NCI-H446 treated with DMSO at 0.1 percent for 48 hours (cell line): ENCODE measurements at regions not wholly inside any gene's neighbourhood (a gene's known extent, or its start where the extent isn't known, plus 50 kb on each side); places are given as distances from the start of the nearest gene placed in this dataset.

Experiments
- DNase-seq: peaks from one replicate; lab custom pipeline; 2025; lab: John Stamatoyannopoulos, UW

DNA sequence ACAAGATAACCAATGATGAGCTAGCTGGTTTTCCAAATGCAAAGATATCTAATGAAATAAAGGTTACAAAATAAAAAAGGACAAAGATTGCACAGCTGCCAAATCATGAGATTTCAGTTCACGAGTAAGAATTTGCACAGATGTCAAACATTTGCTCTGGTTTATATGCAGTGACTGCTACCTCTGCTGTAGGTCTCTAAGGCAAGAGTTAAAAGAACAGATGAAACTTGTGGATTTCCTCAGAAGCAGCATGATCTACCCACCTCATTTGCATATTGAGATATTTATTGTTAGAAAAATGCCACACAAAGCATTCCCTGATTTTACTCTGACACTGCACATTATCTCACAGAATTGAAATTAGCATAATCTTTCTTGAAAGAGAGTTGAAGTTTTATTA, 763.2 kb upstream of the ZEB2 start:
- DNase-seq = no peak

DNA sequence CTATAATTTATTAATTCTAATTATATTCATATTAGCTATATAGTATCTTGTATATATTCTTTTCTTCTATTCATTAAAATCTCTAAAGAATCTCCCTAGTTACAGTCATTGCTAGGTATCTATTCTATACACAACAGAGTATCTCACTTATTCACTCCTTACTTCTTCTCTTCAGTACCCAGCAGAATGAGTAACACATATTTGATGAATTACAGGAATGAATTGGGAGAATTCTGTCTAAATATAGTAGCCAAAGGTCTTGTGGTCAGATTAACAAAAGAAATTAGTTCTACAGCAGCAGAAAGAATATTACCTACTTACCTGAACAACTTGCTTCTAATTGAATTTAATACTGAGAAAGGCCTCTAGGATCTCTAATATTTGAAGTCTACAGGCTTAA, 758.0 kb upstream of the ZEB2 start:
- no peak for DNase-seq

DNA sequence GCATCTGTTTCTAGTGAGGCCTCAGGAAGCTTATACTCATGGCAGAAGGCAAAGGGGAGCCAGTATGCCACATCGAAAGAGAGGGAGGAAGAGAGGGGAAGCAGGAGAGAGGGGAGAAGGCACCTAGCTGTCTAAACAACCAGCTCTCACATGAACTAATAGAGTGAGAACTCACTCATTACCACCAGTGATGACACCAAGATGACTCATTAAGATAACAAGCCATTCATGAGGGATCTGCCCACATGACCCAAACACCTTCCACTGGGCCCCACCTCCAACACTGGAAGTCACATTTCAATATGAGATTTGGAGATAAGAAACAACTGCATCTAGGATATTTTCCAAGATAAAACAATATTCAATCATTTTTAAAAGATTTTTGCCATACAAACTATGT, 753.9 kb upstream of the ZEB2 start:
- no peak for DNase-seq

DNA sequence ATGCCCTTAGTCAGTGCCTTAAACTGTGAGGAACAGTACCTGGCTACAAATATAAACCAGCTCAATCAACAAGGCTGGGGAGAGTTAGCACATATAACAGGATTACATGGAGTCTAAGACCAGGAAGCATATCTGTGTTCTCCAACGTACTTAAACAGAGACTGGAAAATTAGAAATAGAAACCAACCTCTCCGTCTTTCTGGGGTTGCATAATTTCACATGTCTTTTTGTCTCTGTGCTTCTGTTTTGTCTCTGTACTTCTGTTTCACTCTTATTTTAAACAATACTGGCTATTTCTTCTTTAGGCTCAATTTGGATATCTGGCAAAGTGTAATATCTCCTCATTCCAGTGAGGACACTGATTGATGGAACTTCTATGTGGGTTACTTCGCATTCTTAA, 749.0 kb upstream of the ZEB2 start:
- DNase-seq = no peak

DNA sequence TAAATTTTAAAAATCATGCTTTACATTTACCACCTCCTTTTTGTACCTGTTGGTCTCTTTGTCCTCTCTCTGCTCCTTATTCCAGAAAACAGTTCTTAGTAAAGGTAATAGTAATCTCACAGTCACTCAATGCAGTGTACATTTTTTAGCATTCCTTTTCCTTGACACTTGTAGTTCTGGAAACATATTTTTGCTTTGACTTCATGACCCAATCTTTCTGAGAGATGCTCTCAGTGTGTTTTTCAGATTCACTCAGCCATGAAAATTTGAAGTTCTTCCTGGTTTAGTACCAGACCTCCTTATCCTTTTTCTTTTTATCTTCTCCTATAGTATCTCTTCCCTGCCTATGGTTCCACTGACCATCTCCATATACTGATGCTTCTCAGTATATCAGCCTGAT, 747.5 kb upstream of the ZEB2 start:
- no peak for DNase-seq

DNA sequence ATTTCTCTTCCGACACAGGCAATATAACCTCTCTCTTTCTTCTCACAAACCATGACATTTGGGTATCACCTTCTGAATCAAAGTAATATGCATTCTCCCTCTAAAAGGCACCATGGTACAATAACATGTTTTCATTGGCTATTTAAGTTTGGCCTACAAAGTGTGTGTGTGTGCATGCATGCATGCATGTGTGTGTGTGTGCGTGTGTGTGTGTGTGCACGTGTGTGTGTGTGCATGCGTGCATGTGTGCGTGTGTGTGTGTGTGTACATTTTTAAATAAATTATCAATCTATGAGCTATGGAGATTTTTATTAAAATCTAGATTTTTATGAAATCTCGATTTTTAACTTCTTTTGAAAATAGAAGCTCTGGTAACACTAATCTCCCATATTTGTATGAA, 745.3 kb upstream of the ZEB2 start:
- no peak for DNase-seq

DNA sequence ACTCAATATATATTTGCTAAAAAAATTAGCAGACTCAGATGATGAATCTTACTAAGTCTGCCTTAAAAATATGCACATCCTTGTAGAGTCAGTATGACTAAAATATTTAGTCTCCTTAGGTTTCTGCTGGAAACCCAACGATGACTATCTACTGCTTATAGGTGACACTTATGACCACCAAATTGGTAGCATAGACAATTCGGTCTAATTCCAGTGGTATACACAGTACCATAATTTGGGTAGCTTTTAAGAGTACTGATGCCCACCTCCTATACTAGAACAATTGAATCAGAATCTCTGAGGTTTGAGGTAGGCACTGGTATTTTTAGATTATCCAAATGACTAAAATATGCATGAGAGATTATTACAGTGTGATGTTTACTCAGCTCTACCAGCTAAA, 740.8 kb upstream of the ZEB2 start:
- DNase-seq = no peak

DNA sequence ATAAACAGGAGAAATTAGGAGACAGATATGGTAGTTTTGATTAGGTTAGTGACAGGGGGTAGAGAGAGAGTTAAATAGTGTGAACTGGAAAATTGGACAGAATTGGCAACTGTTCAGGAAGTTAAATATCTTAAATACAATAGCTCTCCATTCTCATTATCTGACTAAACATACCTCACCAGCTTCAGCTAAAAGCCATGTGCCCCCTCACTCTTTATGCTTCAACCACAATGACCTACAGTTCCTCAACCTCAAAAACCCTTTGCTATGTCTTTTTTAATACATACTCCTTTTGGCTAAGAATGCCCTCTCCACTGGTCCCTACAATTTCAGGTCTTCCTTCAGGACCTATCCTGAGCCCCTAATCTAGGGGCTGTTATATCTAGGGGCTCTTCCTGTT, 740.2 kb upstream of the ZEB2 start:
- DNase-seq = no peak

DNA sequence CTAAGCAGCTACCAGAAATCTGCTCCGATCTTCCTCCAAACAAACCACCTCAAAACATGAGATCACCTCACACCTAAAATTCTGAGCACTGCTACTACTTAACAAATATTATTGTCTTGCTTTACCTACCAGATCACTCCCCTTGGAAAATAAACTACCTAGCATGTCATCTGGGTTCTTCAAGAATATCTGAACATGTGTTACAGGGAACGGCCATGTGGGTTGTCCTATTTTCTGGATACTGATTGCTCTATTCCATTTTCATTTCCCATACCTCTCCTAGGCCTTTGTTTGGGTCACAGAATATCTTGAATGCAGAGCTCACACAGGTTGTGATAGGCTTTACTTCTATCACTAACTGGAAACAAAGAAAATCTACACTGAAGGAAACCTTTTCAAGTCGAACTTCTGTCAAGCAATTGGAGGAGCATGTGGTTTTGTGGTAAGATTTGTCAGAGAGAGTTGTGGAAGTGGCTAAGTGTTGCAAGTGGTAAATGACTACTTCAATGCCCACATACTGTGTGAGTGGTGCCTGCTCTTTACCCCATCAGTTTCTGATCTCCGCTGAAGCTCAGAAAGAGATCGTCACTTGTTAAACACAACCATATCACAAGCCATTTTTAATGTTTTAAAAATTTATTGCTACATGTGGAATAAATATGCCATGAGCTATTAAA, 739.1 kb upstream of the ZEB2 start:
- DNase-seq = no peak

DNA sequence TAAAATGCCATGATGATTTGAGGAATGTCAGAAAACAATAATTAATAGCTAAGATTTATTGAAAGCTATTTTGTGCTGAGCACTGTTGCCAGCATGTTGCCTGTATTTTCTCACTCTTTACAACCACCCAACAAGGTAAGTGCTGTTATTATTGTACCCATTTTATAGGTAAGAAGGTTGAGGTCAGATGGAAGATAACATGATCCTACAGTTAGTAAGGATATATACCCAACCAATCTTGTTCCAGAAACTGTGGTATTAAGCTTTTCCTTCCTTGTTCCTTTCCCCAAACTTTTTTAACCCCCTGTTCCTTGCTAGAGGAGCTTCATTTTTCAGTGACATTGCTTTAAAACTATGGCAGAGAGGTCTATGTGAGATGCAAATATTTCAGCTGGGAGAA, 738.0 kb upstream of the ZEB2 start:
- DNase-seq = no peak

DNA sequence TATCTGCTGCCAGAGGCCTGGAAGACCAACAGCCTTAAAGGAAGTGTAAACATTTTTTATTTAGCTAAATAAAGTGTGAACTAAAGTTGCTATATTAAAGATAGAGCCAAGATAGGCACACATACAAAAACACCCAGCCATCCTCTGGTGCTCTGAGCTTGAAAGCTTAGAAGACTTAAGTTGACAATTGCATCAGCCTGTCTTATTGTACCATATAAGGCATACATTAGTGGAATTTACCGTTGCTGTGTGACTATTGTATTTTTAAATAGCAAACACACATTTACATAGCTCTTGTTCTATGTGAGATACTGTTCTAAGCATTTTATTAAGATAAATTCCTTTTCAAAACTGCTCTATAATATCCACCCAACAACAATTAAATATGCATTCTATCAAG, 736.6 kb upstream of the ZEB2 start:
- DNase-seq = no peak

DNA sequence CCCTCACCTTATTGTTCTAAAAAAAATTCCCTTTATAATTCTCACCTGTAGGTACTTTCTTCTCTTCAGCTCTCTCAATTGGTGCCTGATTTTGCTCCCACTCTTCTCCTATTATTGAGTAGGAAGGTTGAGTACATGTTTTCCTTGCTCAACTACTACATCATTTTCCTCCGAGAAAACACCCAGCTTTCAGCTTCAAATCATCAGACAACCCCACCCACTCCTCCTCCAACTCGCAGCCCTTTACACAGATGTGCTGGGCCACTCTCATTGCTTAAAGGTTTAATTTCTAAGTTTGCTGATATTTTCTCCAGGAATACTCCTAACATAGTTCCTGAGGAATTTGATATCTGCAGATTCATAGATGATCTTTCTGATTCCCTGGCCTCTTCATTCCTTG, 734.4 kb upstream of the ZEB2 start:
- DNase-seq = no peak

DNA sequence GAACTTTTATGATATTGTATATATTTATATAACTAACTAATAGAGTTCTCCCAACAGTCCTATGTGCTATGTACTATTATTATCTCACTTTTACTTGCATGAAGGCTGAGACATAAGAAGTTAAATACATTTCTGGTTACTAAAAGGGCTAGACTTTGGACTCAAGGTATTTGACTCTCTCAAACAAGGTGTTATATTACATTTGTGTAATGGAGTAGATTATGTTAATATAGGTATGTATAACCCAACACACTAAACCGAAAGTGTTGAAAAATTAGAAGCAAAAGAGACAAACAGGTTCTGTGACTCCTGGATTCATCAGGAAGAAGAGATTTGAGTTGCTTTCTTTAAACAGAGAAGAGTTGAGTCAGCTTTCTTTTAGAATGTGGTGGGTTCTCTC, 733.6 kb upstream of the ZEB2 start:
- DNase-seq = no peak

DNA sequence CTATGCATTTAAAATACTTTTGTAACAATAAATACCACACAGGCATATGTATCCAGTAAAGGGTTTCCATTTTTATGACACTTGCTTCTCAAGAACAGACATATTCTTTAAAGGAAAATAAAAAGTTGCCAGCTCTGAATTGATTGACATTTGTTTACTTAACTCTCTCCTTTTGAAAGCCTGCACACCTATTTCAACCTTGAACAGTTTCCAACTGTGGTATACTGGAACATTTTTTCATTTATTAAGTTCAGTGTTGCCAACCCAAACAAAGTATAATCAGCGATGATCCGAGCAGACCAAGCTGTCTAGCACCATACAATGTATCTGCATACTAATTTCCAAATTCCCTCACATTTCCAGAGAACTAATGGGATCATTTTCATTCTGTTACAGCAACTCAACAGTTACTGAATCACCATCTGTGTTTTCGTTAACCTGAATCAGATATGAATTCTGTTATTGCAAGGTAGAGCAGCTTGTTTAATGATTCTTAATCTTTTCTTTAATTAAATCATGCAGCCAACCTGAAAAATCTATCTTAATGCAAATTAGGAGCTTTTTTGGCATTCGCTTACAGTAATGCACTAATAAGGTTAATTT, 725.5 kb upstream of the ZEB2 start:
- no peak for DNase-seq

DNA sequence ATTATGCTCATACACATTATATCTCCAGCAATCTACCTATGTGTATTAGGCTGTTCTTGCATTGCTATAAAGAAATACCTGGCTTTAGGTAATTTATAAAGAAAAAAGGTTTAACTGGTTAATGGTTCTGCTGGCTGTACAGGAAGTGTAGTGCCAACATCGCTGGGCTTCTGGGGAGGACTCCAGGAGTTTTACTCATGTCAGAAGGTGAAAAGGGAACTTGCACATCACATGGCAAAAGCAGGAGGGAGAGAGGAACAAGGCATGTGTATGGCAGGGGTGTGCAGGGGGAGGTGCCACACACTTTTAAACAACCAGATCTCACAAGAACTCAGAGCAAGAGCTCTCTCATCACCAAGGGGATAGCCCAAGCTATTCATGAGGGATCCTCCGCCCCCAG, 715.4 kb upstream of the ZEB2 start:
- no peak for DNase-seq

DNA sequence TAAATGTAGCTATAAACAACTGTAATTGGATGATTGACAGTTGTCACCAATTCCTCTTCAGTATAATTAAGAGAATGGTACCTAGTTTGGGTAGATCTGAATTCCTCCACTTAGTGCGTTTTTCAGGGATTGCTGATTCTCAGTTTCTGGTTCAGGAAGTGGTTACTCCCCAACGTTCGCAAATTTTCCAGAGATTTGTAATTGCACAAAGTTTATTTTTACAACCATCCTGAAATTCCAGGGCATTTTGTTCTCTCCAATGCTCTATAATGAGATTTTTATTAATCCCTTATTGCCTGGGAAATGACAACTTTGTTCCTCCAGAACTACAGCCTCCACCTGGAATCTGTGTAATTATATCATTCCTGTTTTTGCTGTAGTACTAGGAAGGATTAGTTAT, 710.6 kb upstream of the ZEB2 start:
- DNase-seq = no peak

DNA sequence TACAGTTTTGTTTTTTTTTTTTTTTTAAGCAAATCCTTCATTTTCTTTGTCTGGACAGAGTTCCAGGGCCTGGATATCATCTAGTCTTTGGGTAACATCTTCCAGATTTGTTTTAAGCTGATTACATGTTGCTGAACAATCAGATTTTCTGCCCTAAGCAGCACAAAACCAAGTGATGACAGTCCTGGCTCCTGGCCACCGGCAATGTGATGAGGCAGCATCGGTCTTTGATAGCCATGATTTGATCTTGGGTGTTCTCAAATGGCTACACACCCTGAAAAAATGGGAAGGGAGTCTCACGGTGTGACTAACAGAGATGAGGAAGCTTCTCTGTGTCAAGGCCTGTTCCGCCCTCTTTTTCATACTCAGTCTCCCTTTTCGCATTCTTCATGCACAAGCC, 708.6 kb upstream of the ZEB2 start:
- no peak for DNase-seq

DNA sequence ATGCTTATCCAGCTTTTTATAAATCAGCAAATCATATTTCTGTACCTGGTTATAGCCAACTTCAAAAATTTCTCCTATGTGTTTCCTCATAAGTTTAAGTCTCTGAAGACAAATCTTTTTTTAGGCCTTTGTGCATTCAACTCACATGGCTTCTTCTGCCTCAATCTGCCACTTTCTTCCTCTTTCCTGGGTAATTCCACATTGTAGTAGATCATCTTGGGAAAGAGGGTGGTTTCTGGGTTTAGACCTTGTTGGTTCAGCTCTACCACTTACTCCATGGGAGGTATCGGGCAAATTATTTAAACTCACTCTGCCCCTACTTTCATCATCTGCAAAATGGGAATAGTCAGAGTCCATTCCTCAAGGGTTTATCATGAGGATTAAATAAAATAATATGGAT, 707.0 kb upstream of the ZEB2 start:
- no peak for DNase-seq

DNA sequence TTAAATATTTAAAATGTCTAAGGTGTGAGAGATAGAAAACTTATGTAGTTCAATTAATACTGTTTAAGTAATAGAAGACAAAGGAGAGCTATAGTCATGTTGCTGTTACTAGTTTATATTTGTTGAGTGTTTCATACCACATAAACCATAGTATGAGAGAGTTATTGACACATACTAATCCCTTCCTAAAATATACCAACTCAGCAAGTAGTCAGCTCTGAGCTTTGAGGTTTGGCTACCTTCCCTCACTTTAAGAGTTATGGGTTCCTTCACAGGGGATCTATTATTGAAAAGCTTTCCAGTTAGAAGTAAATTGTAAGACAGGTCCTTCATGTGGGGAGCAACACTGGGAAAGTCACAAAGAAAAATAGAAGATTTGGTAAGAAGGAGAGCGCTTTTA, 701.6 kb upstream of the ZEB2 start:
- no peak for DNase-seq

DNA sequence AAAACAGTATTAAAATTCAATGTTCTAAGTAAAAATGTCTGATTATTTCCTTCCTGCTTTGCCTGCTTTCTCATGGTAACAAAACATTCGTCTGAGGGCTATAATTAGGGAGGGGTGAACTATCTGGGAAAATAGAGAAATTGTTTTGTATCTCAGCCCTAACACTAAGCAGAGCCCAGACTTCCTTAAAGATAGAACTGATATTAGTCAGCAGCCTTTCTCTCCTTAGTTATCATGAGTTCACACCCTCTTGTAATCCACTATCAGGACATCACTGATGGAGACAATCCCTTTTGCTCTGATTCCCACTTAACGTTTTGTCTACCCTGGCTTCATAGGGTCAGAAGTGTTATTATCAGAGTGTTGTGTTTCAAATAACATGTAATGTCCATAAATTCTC, 701.1 kb upstream of the ZEB2 start:
- no peak for DNase-seq

DNA sequence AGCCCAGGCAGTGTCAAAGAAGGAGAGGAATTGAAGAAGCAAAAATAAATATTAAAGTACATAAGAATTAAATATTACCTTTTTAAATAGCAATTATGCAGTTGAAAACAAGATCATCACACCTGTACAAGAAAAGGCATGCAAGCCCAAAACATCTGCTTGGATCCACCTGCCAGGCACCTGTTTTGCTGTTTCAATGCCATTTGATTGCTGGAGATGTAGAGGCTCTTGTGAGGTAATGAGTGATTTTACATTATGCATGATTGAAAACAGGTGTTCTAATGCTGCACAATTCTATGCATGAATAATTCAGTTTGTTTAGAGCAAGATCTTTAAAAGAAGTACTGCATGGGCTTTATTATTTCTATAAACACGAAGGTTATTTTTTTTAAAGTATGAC, 700.6 kb upstream of the ZEB2 start:
- no peak for DNase-seq

DNA sequence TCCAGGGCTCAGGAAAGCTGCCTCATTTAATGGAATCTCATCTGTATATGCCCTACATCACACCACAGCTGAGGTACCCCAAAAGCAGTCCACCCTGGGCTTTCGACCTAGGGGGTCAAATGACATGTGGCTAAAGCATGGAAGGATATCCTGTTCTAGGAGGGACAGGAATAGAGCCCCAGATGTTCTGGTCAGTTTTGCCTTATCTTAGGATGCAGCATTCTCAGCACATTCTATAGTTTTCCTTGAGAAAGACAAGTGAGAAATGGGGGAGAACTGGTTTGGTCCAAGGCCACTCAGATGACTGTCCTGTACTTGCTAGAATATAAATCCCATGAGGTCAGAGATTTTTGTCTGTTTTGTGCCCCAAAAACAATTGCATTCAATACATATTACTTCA, 688.0 kb upstream of the ZEB2 start:
- no peak for DNase-seq

DNA sequence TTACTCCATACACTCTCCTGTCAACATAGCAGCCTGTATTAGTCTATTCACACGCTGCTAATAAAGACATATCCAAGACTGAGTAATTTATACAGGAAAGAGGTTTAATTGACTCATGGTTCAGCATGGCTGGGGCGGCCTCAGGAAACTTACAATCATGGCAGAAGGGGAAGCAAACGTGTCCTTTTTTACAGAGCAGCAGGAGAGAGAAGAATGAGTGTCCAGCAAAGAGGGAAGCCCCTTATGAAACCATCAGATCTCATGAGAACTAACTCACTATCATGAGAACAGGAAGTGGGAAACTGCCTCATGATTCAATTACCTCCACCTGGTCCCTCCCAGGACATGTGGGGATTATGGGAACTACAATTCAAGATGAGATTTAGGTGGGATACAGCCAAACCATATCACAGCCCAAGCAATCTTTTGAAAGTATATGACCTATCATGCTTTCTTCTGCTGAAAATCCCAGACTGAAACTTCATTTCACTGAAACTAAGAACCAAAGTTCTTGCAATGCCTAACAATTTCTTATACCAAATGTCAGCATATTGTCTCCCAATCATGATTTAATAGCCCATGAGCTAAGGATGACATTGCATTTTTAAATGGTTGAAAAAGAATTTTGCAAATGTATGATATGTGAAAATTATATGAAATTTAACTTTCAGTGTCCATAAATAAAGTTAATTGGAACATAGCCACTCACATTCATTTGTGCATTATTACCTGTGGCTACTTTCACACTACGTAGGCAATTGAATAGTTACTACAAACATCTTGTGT, 686.8 kb upstream of the ZEB2 start:
- no peak for DNase-seq

DNA sequence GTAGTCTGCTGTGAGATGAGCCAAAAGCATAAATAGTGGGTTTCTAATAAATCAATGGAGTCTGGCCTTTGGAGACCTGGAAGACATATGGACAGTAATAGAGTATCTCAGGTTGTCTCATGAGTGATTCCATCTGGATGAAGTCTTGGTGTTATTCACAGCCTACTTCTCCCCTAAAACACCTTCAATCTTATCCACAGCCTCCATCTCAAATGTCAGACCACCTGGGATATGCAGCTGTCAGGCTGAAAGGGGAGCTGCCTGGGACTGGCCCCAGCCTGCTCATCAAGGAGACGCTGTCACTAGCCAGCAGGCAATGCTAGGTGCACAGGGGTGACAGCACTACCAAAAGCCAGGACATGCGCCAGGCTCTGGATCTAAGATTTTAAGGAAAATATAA, 684.0 kb upstream of the ZEB2 start:
- no peak for DNase-seq
